ENCODE measurements at regions not wholly inside any gene's neighbourhood (a gene's known extent, or its start where the extent isn't known, plus 50 kb on each side); places are given as distances from the start of the nearest gene placed in this dataset.

DNA sequence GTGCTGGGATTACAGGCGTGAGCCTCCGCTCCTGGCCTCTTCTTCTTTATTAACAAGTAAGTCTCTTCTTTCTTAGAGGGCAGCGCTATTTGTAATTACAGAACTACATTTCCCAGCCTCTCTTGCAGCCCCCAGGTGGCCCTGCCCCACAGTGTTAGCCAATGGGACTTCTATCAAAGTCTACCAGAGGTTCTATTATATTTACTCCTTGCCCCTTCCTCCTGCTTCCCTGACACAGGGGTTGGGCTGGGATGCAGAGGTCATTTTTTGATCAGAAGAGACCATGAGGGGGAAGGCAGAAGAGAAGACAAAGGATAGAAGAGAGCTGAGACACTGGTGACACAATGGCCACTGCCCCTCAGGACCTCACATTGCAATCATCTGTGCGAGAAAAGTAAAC is 224.2 kb downstream of the SYK start:
- TF ChIP-seq CTCF (IDR thresholded peaks at IDR 0.05; ENCODE audit: control extremely low read depth in 1 of 3, insufficient read depth in 1 of 3, low read depth in 1 of 3, low read length in 3 of 3) (no peak), USF2 (IDR thresholded peaks at IDR 0.05; ENCODE audit: low read length) (no peak), MAFK (IDR thresholded peaks at IDR 0.05; ENCODE audit: low read depth, low read length) (no peak), POLR2A (IDR thresholded peaks at IDR 0.05; ENCODE audit: control extremely low read depth in 1 of 2, low read depth in 2 of 2, low read length in 2 of 2) (no peak), NRF1 (IDR thresholded peaks at IDR 0.05; ENCODE audit: low read depth, low read length) (no peak), POLR2AphosphoS5 (IDR thresholded peaks at IDR 0.05; ENCODE audit: low read depth, low read length) (no peak), SRF (IDR thresholded peaks at IDR 0.05; ENCODE audit: low read depth, low read length) (no peak), TAF1 (IDR thresholded peaks at IDR 0.05; ENCODE audit: low read depth, low read length) (no peak), EP300 (IDR thresholded peaks at IDR 0.05; ENCODE audit: borderline replicate concordance in 1 of 2, low read depth in 2 of 2, low read length in 2 of 2) (no peak)
